ENCODE measurements at regions not wholly inside any gene's neighbourhood (a gene's known extent, or its start where the extent isn't known, plus 50 kb on each side); places are given as distances from the start of the nearest gene placed in this dataset.

- TF ChIP-seq POLR2AphosphoS5 (IDR thresholded peaks at IDR 0.05) (no peak), EP300 (IDR thresholded peaks at IDR 0.05) (no peak)
These were observed 186.3 kb downstream of the CALCRL start for GRCh38 chr2:187261705-187262104.

All from upper lobe of left lung (tissue), 4 donors.